Lung microvascular endothelial cell (primary cell): ENCODE measurements at regions not wholly inside any gene's neighbourhood (a gene's known extent, or its start where the extent isn't known, plus 50 kb on each side); places are given as distances from the start of the nearest gene placed in this dataset.
"Not testable (repeated sequence)": the region's sequence is repeated elsewhere in the genome, so short reads cannot be mapped to it uniquely, and the experiment has no call there.

Experiments used
- DNase-seq, 2 donors: peaks; one replicate each; pipeline versions ENCODE4 v3.0.0 to v3.0.0-alpha.2; 2010; ENCODE audit warnings: low read depth in 2 of 2

GRCh38 chr5:176747670-176748072, 62.7 kb upstream of the UNC5A start:
- DNase-seq, result no peak

GRCh38 chr5:176748073-176748966, 62.0 kb upstream of the UNC5A start:
- DNase-seq, result no peak

- no peak for DNase-seq
Observed at GRCh38 chr5:176748967-176749935, 61.1 kb upstream of the UNC5A start.

- DNase-seq, result no peak
Observed at GRCh38 chr5:176750144-176750543, 60.2 kb upstream of the UNC5A start.

- no peak for DNase-seq
Observed at GRCh38 chr5:176754376-176754973, 55.9 kb upstream of the UNC5A start.

GRCh38 chr5:176755593-176755992, 54.8 kb upstream of the UNC5A start:
- not testable (repeated sequence) for DNase-seq

GRCh38 chr5:176757569-176757968, 52.8 kb upstream of the UNC5A start:
- not testable (repeated sequence) for DNase-seq
